COLO668 (cell line): ENCODE measurements at regions not wholly inside any gene's neighbourhood (a gene's known extent, or its start where the extent isn't known, plus 50 kb on each side); places are given as distances from the start of the nearest gene placed in this dataset.
A peak's percentile ranks its signal among the peaks of the same experiment; 100 is the strongest.

ENCODE experiments used
- DNase-seq: peaks from one replicate; lab custom pipeline; 2025; ENCODE audit not compliant: unreplicated experiment; lab: John Stamatoyannopoulos, UW

DNA sequence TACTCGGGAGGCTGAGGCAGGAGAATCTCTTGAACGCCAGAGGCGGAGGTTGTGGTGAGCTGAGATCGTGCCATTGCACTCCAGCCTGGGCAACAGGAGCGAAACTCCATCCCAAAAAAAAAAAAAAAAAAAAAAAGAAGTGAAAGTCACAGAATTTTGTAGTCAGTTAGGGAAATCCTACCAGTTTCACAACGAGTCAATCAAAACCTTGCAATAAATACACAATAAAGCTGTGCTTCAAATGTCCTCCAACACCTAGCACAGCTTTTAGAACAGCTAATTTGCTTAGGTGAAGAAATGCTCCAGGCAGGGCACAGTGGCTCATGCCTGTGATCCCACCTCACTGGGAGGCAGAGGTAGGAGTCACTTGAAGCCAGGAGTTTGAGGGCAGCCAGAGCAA lies 112.8 kb upstream of the ATF7IP start:
- no peak for DNase-seq

DNA sequence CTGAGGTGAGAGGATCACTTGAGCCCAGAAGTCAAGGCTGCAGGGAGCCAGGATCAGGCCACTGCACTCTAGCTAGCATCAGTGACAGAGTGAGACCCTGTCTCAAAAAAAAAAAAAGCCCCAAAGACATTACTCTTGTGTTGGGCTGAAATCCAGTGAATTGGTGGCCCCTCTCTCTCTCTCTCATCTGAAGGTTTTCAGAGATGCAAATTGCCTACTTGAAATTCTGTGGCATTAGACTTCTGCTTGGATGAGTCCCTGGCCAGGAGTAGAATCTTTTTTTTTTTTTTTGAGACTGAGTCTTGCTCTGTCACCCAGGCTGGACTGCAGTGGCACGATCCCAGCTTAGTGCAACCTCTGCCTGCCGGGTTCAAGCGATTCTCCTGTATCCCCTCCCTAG lies 112.0 kb upstream of the ATF7IP start:
- no peak for DNase-seq

DNA sequence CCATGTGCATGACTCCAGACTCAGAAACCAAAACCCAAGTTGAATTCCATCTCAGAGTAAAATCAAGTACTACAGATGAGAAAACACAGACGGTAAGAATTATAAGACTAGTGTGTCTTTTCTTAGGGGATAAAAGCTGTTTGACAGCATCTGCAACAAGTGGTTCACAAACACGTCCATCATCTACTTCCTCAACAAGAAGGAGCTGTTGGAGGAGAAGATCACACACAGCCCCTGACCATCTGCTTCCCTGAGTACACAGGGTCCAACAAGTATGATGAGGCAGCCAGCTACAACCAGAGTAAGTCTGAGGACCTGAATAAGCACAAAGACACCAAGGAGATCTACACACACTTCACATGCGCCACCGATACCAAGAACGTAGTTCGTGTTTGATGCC lies 110.7 kb upstream of the ATF7IP start:
- no peak for DNase-seq

DNA sequence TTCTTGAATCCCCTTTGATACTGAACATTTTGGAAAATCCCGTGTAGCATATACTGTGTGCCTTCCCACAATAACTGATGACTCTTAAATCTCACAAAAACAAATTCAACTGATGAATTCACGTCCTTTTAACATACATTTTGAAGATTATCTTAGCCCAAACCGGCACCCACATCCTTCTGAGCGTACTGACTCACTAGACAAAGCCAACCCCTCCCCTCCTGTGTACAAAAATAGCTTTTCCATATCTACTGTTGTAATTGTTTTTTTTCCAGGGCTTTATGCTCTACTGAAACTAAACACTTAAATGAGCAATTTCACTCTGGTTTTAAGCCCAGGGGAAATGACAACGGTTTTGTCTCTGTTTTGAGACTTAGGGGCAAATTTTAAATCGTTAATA lies 109.4 kb upstream of the ATF7IP start:
- no peak for DNase-seq

DNA sequence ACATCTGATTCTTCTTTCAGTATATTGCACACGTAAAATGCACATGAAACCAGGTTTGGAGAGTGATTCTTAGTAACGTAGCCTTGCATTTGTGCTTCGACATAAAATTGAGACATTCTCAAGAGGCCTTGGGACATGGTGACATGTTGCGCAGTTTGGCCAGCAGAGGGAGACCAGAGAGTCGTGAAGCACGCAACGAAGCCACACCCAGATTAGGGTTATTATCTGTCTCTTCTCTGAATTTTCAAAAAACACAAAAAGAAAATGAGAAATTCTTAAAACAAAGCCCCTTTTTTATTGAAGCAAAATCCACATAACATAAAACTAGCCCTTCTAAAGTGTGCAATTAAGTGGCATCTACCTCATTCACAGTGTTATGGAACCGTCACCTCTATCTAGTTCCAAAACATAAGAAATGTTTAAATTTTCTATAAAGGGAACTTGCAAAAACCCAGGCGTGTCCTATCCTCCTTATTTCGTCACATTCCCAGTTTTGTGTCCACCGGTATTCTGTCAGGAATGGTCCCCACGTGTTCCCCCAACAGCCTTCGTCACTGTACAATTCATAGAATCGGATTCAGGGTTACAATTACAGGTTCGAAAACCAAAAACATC lies 108.8 kb upstream of the ATF7IP start:
- DNase-seq = peak; percentile 17

DNA sequence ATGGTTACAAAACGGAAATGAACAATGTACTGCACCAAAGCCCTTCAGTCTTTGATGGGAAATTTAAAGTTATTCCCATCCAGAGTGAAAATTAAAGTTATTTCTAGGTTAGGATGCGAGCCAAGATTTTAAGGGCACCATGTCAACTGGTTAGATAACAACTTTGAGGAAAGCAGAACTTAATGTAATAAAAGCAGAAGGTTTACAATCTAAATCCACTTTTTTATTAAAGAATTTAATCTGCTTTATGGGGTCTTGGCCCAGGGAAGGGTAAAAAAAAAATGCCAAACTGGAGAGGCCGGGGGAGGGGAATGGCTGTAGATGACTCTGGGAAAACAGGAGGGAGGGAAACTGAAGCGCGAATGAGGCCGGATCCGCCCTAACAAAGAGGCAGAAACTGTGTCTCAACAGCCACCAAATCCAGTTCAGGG lies 108.2 kb upstream of the ATF7IP start:
- DNase-seq = no peak

DNA sequence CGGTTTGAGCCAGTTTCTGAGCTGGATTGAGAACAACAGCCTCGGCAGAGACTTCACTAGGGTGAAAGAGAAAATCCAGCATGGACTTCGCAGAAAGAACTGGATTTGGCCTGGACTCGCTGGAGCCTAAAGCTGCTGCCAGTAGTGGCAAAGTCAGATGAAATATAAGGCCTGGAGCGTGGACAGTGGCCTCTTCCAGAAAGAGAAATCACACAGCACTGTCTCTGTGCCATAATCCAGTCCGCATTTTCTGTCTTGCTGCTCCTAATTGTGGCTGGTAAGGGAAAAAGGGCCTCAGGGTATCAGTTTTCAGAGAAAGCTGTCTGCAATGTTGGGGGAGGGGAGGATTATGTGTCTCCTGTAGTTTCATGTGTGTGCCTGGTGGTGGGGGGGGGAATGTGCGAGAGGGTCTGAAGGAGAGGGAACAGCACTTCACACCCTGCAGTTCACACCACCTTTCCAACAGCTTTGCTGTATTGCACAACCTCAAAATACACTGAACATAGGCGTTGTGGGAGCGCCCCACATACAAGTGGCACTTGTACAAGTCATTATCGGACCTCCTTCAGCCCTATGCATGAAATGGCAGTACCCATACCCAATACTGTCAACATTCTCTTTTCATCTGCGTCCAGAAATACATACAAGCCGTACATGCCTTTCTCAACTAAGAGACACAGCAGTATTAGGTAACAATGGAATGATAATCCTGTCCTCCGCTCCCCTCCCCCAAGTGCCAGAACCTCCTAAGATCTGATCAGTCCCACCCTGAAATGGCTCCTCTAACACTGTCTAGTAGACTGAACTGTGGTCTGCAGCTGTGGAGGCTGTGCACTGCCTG lies 107.5 kb upstream of the ATF7IP start:
- peak; percentile 87 for DNase-seq

DNA sequence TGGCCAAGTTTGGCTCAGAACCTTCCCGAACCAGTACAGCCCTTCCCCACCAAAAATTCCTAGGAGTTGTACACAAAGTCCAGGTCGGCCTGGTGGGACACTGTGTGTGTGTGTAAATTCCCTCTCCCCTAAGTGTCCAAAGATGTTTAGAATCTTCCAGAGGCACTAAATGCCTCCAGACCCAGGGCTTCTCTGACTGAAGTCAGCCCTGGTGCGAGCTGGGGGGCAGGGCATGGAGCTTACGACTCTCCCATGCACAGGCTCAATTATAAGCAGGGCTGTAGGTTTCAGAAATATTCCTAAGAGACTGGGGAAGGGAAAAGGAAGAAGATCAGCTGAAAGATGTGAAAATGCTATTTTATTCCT lies 106.9 kb upstream of the ATF7IP start:
- DNase-seq = no peak

DNA sequence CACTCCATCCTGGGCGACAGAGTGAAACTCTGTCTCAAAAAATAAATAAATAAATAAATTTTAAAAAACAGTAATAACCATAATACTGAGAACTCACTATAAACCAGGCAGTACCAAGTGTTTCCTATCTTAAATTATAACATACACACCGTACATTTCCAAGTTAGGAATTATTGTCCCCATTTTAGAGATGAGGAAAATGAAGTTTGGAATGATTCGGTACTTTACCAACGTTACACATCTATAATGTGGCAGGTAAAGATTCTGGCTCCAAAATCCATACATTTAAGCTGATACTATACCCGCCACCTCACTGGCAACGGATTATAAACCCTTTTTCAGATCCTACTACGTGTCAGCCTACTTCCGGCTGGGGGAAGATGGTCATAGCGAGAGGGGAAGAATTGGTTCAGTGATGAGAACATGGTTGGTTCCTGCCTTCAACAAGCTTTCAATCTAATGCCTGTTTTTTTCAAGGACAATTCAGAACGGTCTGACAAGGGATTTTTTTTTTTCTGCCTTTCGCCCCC lies 105.9 kb upstream of the ATF7IP start:
- no peak for DNase-seq

DNA sequence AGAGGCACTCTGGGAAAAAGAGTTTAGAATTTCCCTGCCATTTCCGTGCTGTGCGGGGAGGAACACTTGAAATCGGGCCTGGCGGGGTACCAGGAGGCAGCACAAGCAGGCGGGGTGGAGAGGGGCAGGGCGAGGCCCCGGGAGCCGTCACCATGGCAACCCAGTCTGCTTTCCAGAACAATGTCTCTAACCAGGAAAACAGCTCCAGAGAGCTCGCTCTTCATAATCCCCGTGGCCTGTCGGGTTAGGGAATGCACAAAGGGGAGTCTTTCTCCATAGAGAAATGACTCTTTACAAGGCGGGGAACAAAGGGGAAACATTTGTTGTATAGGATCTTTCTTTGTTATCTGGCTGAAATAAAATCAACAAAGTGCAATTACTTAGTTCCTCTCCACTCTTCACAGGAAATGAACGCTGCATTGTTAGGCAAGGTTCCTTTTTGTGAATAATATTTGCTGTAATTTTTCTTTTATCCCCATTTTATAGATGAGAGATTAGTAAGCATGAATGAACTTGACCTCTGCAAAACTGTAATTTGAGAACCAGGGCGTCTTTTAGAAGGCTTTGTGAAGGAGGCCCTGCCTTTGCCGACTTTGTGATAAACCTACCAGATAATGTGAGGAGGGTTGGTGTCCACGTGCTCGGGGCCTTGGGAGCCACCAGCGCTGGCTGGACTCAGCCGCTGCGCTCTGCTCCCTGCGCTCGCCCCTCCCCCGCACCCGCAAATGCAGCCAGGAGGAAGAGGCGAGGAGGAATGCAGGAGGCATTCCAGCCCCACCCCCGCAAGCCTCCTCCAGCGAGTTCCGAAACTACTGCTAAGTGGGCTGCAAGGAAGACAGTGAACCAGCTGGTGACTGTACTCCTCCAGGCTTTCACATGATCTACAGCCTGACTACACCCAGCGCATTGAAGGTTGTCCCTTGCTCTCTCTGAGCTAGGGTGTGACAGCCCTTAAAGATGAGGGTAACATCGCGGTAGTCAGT lies 105.2 kb upstream of the ATF7IP start:
- DNase-seq = peak; percentile 85

DNA sequence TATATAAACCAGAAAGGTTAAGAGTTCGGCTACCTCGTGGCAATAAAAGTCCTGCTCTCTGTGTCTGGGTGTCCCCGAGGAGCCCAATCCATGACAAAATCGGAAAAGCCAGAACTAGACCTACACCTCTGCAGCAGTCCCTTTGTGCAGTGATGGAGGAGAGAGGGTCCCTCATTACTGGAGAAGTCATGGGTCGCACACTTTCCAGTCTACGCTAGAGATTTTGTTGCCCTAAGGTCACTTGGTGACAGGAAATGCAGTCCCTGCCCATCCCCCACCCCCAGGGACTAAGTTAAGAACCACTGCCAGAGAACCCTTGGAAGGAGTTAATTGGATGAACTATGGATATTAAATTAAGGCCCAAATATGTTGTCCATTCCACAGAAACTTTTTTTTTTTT lies 104.4 kb upstream of the ATF7IP start:
- DNase-seq = no peak

DNA sequence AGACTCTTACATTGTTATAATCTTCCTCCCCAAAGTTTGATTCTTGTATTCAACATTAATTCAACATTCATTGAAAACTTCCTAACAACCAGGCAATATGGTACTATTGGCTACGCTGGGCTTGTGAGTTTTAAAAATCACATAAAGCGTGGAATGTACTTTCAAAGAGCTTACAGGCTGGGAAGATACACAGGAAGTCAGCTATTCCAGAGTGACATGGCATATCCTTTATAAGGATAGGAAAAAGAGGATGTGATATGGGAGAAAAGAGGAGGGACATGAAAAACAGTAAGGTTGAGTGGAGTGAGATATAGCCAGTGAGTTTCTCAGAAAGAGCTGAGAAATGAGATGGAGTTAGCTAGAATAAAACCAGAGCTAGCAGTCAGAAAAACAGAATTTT lies 103.6 kb upstream of the ATF7IP start:
- DNase-seq = no peak

DNA sequence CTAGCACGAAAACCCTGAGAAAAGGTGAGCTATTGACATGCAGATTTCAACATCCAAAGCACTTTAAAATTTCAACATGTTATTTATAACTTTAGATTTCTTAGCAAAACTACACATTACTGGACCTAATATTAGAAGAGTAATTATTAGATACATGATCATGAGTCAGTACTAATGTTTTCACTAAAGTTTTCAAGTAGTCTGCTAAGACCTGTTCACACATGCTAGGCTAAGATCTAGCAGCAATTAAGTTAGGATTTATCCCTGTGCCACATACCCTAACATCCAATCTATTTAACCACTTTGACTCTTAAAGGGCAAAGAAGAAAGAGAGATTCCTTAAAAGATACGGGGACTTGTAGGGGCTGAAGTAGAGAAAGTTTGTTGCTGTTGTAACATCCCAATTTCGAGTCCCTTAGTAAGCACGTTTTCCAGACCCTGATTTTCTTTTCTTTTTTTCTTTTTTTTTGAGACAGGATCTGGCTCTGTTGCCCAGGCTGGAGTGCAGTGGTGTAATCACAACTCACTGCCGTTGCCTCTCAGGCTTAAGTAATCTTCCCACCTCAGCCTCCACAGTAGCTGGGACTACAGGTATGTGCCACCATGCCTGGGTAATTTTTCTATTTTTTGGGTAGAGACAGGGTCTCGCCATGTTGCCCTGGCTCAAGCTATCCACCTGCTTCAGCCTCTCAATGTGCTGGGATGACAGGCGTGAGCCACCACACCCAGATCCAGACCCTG lies 102.5 kb upstream of the ATF7IP start:
- DNase-seq = no peak

DNA sequence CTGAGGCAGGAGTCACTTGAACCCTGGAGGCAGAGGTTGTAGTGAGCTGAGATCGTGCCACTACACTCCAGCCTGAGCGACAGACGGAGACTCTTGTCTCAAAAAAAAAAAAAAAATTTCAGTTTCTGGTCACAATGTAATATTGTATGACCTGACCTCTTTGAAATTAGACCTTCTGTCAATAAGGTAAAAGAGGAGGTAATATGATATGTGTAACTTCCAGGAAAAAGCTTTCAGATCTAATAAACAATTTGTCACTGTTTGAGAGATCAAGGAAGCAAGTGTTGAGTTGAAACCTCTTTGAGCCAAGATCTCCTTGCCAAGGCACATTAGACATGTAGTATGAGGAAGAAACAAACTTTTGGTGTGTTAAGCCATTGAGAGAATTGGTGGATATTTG lies 101.7 kb upstream of the ATF7IP start:
- no peak for DNase-seq

DNA sequence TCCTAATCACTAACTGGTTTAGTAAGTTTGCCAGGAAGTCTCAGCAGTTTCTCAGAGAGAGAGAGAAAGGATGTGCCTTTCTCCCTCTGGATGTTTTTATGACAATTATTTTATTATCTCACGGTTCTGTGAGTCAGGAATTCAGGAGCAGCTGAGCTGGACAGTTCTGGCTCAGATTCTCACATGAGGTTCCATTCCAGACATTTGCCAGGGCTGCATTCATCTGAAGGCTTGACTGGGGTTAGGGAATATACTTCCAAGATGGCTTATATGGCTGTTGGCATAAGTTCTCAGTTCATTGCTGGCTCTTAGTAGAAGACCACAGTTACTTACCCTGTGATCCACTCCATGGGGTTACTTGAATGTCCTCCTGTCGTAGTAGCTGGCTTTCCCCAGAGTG lies 101.2 kb upstream of the ATF7IP start:
- DNase-seq = no peak

DNA sequence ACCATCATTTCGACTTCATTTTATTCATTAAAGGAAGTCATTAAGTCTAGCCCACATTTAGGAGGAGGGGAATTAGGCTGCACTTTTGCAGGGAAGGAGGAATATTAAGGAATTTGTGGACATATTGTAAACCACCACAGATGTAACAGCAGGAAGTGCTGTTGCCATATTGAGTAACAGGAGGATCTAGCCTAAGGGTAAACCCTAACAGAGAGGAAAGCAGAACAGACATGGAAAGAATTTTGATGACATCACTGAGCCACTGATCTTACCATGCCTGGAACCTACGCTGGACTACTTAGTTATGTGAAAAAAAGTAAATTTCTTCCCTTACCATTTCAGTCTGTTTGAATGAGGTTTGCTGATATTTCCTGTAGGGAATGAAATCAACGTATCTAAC lies 100.7 kb upstream of the ATF7IP start:
- DNase-seq = no peak

DNA sequence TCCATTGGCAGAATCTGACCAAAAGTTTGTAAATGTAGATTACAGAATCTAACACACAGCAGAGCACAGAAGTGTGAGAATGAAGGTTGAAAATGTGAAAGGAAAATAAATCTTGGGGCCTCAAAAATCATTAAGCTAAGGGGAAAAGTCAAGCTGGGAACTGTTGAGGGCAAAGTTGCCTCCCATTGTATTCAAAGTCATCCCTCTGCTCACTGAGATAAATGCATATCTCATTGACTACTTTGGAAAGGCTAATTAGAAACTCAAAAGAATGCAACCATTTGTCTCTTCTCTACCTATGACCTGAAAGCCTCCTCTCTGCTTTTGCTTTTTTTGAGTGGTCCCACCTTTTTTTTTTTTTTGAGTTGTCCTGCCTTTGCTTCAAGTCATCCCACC lies 97.4 kb upstream of the ATF7IP start:
- no peak for DNase-seq

DNA sequence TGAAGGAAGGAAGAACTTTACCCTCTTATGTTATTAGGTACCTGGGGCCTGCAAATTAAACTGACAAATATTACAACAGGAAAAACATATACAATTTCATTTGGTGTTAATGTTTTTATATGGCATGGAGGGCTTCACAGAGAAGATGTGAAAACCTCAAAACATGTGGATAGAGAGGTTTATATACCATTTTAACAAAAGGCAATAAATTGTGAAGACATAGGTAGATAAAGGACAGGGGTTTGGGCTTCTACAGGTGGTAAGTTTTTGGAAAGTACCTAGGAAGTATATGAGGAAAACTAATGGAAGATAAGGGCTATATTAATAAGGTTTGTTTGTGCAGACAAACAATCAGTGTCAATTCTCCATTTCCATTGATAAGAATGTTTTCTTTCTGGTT lies 95.1 kb upstream of the ATF7IP start:
- no peak for DNase-seq

DNA sequence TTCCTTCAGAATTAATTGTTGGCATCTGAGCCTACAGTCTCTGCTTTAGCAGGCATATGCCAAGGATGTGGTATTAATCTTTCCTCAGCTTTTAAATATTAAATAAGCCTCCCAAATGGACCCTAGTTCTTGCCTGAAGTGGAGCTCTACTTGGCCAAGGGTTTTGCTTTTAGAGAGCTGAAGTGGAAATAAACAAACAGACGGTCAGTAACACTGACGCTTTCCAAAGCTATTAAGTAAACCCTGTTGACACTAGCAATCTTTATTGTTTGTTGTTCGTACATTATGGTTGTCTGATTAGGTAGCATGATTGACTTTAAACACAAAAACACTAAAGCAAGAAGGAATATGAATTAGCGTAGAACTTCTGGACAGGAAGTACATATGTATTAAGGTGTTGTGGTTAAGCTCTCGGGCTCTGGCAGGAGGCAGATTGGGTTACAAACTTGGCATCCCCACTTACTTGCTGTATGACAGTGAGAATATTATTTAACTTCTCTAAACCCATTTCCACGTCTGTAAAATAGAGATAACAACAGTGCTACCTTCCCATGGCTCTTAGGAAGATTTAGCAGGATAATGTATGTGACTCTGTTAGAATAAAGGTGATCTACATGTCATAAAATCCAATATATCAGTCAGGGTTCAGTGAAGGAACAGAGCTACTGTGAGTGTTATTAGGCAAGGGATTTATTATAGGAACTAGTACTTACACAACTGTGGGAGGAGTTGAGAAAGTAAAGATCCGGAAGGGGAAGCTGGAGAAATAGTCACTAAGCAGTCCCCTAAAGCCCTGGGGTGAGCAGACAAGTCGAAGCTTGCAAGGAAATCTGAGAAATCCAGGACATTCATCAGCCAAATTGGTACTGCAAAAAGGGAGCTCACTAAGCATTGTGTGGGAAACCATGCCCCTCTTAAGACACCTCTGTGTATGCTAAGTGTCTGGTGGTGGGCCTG lies 92.2 kb upstream of the ATF7IP start:
- peak; percentile 5 for DNase-seq

DNA sequence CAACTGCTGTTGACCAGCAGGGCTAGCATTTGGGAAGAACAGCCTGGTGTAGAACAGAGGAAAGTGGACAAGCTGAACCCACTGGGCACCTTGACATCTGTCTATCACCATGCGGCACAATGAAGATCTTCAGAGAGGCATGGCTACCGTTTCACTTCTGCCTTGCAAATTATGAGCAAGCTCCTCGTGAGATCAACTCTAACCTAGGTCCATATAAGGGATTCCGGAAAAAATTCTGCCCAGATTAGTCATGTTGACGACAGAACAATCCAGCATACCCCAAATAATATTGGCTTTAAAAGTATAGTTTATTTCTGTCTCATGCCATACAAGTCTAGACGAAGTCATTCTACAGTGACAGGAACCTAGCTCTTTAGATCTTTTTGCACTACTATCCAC lies 91.6 kb upstream of the ATF7IP start:
- no peak for DNase-seq
